HT-29 (cell line): ENCODE measurements at regions not wholly inside any gene's neighbourhood (a gene's known extent, or its start where the extent isn't known, plus 50 kb on each side); places are given as distances from the start of the nearest gene placed in this dataset.

Experiments
- DNase-seq: peaks from one replicate; pipeline ENCODE4 v3.0.0-alpha.2; 2015; ENCODE audit warnings: low spot score

DNA sequence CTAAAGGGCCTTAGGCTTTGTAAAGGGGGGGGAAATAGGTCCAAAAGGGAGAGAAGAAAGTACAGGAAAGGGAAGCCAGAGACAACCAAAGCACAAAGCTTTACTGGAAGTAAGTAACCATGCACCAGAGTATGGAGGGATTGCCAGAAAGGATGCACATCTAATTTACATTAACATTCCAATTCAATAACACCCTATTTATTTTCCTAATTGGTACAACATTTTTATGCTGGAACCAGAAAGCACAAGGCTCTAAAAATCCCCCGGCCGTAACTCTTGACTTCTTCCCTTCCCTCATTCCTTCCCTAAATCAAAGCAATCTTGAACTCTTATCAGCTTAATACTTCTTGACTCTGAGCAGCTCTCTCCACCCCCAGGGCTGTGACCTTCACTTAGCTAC lies 400.0 kb upstream of the CELF2 start:
- no peak for DNase-seq

DNA sequence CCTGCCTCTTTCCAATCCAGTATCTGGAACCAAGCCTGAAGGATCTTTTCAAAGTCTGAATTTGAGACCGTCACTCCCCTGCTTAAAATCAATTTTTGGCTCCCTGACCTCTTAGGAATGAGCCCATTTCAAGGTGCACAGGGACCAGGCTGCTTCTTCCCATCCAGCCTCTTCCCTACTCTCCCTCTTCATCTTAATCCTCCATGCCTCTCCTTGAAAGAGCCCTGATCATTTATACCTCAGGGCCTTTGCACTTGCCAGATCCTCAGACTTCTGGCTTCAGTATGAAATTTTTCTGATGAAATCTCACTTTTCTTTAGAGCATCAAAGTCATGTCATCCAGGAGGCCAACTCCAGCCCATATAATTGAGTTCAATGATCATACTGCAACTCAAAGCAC lies 399.5 kb upstream of the CELF2 start:
- DNase-seq, result no peak

DNA sequence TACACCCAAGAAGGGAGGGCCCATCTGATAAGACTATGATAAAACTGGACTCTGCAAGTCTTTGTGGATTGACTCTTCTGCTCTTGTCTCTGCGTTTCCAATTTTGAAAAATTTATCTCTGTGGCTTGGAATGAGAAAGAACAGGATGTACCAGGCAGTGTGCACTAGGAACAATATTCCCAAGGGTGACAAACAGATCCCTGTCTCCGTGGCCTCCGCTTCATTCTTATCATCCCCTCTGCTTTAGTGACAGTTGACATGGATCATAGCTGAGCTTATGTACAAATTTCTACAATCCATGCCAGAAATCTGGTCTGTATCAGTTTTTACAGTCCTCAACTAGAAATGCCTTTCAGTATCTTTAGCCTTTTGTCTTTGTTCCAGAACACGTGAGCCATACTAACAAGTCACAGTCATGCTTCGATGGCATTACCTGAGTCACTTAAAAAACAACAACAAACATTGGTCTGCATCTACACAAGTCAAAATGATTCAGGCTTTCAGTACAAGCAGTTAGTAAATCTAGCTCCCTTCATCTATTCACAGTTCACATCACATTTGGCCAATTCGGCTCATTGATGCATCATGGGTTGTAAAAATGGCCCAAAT lies 393.6 kb upstream of the CELF2 start:
- no peak for DNase-seq

DNA sequence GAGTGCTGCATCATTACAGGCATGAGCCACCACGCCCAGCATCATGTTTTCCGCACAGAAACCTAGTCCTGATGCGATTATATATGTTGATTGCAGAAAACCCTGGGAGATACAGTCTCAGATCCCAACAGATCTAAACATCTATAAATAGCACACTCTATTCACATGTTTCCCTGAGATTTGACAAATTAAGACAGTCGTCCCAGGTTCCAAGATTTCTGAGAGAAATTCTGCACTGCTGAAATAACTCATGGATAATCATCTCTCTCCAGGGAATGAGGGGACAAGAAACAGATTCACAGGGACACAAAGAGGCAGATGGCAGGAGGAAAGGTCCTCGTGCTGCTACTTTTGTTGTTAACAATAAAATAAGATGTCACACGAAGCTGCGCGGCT lies 393.1 kb upstream of the CELF2 start:
- no peak for DNase-seq

DNA sequence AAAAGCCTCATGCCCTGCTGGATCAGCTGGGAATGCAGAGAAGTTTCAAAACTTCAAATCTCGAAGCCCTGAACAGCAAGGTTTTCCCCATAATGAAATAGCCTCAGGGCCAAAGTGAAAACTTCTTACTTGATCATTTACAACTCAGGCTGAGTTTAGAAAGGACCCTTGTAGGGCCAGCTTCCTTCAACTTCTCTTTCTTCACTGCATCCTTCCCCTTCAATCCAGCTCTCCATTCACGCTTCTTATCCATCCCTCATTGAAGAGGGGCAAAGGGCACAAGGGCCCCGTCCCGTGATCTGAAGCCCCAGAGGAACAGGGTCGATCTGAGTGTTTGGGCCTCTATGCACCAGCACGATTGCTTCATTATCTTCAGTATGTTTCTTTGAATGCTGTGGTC lies 392.2 kb upstream of the CELF2 start:
- DNase-seq, result no peak

DNA sequence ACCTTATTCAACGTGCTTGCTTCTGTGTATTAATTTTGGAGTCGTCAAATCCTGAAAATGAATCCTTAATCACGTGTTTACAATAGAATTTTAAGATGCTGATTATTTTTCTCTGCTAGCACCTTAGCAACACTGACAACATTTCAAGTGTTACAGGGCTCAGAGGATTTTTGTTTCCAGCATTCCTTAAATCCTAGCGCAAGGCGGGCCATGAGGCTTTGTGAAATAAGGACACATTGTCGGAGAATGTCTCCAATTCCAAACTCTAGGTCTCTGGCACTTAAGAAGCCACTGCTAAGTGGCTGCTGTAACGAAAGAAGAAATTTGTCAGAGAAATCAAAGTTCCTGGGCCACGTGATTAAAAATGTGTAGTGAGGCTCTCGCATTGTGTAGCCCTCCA lies 390.9 kb upstream of the CELF2 start:
- DNase-seq, result no peak

DNA sequence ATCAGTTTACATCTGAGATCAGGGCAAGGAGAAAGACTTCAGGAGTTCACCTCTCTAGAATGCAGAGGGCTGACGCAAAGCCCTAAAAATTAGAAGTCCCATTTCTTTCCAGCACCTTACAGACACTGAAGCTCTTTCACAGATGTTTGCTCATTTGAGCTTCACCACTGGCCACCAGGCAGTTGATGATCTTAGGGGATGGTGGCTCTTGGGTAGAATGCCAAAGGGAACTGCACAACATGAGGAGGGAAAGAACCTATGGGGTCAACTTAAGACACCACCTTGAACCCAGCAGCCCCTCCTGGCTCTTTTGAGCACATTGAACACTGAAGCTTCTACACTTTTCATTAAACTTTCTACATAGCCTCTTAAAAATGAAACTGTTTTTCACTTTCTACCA lies 390.3 kb upstream of the CELF2 start:
- no peak for DNase-seq

DNA sequence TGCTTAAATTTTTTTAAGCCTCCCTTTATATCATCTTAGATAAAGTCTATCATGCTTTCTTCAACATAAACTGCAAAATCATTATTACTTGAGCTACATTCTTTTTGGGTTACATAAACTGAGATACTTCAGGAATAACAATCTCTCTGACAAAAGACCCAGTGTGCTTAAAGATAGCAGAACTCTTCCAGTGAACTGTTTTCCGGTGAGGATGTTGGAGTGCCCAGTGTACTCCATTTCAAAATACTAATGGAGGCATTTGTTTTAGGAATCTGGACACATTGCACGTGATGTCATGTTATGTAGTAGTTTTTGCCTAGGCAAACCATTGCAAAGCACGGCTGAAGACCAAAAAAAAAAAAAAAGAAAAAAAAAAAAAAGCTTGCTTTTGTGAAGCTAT lies 388.2 kb upstream of the CELF2 start:
- no peak for DNase-seq

DNA sequence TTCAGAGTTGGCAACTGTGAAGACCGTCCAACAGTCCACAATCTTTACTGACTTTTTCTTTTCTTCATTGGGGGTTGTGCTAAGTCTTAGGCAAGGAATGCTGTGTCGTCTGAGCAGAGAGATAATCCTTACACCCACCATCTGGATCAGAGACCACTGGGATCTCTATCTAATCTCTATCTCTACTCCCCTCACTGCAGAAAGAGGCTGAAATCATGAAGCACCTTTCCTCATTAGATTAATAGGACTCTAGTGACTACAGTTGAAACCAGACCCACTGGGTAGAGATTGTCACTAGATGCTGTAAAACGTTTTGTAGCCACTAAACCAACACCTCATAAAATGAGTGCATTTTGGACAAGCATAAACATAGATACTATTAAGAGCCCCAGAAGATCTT lies 387.4 kb upstream of the CELF2 start:
- no peak for DNase-seq

DNA sequence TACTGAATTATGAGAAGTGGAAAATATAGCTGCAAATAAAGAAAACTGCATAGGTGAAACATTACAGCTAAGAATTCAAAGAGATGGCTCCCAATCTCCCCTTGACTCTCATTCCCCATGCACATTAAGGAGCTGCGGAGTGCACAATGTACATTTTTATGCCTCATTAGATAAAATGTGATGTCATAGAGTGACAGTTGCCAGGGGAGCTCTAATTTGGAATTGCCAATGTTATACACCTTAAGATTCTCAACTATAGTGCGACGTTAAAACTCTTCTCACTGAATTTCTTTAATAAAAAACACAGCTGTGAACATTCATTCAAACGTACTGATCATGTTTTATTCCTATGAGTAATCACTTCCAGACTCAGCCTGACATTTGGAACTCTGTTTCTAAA lies 386.9 kb upstream of the CELF2 start:
- no peak for DNase-seq

DNA sequence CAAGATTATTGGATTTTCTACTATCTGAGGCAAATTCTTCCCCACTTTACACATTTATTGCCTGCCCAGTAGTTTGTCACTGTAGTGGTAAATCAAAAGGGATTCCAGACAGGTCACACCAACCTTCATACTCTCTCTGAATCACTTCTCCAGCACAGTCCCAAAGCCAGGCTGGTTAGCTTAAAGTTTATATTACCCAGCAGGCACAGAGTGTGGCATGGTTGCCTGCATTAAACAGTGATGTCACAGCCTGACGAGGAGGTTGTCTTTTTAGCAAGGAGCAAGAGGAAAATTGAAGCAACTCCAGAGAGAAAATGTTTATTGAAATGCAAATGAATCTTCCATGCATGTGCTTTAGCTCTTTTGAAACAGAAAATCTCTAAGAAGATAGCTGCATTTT lies 375.5 kb upstream of the CELF2 start:
- no peak for DNase-seq

DNA sequence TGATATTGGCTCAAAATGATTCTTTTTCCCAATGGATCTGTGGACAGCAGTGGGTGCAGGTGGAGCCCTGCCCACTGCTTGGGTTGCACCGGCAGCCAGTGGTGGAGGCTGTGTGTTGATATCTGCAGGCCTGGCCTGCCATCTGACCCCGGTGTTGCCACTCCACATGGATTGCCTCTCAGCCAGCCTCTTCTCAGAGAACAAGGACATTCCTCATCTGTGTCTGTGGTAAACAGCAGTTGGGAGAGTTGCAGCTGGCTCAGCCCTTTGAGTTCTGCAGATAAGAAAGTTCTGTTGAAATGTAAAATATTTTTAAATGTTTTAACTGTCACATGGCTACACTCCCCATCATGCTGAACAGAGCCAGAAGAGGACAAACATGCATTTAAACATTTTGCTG lies 374.9 kb upstream of the CELF2 start:
- DNase-seq, result no peak

DNA sequence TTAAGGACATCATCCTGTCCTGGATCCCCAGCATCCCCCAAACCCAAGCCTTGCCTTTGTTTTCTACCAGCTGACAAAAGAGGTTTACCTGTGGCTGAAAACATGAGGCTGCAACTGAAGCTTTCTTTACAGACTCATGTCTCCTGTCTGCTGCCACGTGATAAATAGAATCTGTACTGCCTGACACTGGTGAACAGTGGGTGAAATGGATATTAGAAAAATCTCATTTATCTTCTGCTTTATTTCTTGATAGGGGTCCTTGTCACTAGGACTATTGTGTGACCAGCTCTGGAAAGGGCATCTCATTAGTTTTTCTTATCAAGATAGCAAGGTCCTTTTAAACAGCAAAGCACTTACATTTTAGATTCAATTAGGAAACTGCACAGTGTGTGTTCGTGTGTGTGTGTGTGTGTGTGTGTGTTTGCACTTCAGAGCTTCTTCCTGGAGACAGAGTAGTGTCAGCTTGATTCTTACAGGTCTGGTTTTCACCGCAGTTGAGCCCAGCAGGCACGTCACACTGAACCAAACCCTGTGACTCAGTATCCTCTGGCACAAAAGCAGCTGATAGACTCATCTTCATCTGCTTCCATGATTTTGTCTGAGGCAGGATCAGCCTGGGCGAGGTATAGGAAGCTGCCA lies 373.5 kb upstream of the CELF2 start:
- no peak for DNase-seq

DNA sequence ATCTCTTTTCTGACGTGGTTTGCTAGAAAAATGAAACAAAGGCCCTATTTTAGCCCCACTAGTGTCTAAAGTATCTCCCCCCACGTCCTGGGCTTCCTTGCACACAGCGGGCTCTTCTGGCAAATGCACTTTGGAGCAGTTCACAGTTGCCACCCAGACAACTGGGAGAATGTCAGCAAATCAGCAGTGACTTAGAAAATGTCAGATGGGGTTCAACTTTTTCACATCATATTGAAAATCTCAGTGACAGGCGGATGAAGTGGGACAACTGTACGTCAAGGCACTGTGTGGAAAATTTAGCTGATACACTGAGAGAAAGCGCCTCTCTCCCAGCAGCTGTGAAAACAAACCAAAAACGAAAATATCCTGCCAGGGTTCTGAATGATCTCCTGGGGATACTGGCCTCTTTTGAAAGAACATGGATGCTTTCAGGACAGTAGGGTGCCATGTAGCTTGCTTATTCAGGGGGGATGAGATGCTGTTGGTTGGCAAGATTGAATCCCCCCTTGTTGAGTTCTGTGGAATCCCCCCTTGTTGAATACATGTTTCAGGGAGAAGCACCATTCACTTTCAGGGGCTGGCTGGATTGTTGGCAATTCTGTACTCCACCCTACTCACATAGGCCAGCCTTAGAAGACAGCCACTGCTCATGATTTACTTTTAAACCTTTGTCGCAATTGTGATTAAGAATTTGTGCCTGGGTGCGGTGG lies 372.8 kb upstream of the CELF2 start:
- DNase-seq, result no peak

DNA sequence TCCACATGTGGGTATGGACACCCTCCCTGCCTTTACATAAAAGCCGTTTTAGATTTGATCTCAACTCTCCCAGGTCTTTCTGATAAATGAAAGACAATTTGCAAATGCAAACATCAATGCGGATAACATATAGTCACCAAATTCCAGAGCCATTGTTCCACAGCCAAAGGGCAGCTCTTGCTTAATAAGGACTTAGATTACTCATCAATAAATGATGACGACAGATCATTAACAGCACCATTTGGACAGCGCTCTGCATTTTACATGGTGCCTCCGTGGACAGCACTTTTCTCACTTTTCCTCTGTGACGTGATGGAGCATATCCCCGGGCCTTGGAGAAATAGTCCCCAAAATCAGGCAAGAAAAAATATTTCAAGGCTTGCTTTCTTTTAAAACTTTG lies 370.3 kb upstream of the CELF2 start:
- no peak for DNase-seq

DNA sequence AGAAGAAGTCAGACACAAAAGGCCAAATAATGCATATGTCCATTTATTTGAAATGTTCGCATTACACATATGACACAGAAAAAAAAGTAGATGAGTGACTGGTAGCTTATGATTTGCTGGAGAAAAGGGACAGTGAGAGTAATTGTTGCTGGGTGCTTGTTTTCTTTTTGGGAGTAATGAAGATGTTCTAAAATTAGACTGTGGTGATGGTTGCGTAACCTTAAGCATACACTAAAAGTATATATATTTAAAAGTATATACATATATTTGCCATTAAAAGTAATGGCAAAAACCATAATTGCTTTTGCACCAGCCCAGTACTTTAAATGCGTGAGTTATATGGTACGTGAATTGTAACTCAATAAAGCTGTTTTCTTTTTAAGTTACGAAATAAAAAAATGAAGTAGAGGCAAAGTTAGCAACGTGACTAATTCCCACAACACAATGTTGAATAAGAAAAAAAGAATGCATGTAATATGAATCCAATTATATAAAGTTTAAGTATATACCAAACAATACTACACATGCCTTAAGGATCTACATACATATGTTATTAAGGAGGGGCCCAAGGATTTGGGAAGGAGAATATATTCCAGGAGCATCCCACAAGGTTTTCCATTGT lies 360.4 kb upstream of the CELF2 start:
- no peak for DNase-seq

DNA sequence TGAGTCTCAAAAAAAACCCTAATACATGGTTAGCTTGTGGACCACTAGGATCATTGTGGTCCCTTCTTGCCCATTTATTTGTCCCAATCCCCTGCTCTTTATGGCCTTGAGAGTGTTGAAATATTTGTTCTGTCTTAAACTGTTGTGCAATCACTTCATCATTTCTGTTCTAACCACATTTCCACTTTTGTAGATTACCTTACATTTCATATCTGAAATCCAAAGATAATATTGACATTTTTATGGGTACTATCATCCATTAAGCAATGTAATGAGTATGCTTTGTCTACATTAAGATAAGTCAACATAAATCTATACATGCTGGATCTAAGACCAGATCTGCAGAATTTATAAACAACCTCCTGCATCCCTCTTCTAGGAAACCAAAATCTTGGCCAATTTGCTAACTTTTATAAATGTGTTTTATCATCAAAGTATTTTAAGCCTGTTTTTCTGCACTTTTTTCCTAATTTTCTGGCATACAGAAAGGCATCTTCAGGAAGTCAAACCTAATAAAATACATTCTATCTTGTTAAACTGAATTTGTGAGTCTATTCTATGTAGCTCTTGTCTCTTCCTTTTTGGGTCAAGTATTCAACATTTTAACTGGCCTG lies 359.4 kb upstream of the CELF2 start:
- no peak for DNase-seq

DNA sequence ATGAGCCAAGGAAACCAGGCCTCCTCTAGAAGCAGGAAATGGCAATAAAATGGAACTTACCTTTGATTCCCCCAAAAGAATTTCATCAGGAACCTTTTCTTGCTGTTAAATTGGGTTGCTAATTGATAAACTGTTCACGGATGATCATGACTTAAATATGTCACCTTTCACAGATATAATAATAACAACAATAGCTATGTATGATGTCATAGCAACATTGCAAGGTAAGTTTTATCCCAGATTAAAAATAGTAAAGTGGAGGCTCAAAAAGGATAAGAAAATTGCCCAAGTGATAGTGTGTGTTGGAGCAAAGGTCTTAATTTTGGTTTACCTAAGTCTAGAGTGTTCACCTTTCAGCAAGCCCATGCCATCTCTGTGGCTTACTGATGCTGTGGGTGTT lies 357.6 kb upstream of the CELF2 start:
- no peak for DNase-seq

DNA sequence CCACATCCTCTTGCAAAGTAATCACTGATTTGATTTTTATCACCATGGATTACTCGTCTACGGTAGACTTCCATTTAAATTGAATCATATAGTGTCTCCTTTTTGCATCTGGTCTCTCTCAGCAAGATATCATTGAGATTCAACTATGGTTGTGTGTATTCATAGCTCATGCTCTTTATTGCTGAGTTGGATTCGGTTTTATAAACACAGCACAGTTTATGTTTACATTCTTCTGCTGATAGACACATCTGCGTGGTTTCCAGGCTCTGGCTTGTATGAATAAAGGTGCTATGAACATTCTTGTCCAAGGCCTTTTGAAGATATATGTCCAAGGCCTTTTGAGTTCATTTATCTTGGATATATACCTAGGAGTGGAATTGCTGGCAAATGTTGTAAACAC lies 356.5 kb upstream of the CELF2 start:
- no peak for DNase-seq

DNA sequence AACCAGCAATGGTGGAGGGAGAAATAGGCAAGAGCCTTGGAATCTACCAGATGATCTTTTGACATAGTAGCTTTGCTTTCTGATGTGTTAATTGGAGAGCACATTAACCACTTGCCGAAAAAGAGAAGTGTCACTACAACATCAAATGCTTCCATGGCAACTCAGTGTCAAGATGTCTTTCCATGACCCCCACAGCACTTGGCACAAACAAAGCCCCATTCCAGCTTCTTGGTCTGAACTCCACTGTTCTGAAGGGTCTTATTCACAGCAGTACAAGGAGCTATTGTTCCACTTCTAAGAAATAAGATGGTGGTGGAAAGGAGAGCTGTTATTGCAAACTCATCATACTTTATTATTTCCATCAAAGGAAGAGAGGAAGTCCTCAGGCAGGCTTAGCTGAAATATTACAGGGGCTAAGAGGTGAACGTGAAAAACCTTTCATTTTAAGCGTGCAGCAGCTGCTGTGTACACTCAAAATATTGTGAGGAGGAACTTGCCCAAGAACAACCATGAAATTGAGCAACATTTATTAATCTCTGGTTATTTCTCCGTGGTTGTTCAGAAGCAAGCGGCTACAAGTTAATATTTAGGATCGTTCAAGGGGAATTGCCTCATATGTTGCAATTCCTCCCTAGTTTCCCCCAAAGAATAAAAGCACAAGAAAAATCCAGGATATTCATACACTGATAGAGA lies 354.8 kb upstream of the CELF2 start:
- DNase-seq, result no peak

DNA sequence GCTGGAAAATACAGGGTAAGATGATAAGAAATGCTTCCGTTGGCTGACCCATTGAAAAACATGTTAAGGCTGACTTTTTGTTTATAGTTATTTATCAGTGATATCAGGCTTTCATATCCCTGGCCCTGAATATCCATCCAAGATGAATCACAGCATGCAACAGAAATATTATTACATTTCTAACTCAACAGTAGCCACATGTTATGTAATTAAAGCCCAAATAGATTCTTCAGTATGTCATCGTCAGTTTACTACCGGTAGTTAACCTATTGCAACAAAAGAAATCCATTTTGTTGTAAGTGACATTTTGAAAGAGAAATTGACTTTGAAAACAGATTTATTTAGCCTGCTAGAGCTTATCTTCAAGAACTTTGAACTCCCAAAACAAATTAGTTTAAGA lies 354.1 kb upstream of the CELF2 start:
- DNase-seq, result no peak

DNA sequence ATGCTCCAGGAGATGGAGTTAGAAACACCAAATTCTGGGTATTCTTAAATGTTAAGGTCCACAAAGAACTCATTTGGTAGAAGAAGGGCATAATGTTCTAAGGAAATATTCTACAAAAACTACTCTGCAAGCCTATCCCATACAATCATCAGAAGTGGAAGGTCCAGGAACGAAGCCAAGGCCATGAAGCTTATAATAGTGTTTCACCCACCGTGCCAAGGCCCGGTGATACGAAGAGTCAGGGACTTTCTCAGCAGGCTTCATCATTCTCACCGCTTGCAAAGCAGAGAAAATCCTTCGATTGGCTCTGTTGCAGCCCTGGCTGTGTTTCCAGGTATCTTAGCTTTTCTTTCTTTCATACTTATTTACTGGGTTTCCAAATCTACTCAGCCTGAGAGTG lies 351.9 kb upstream of the CELF2 start:
- no peak for DNase-seq
